ENCODE measurements at regions not wholly inside any gene's neighbourhood (a gene's known extent, or its start where the extent isn't known, plus 50 kb on each side); places are given as distances from the start of the nearest gene placed in this dataset.

- TF ChIP-seq CTCF (IDR thresholded peaks at IDR 0.05) (no peak), POLR2A (IDR thresholded peaks at IDR 0.05) (no peak)
Measured at GRCh38 chr6:86331919-86332318, 605.4 kb upstream of the HTR1E start.

Measured in right lobe of liver (tissue), 4 donors.